Right atrium auricular region (tissue), 2 donors: ENCODE measurements at regions not wholly inside any gene's neighbourhood (a gene's known extent, or its start where the extent isn't known, plus 50 kb on each side); places are given as distances from the start of the nearest gene placed in this dataset.

Source experiments
- DNase-seq: peaks from one replicate; pipeline ENCODE4 v3.0.0-alpha.2; 2019; ENCODE audit warnings: low spot score
- H3K27ac ChIP-seq, 2 donors: fragments of 200-600 bp; sonication (generic); 1 replicate in 1 of 2; 2 replicates in 1 of 2; pipeline ENCODE4 v1.5.1; 2016 to 2019
- H3K27me3 ChIP-seq, 2 donors: fragments of 200-600 bp; sonication (generic); one replicate each; pipeline versions ENCODE4 v1.5.1 to v1.6.0; 2017 to 2019
- H3K36me3 ChIP-seq: fragments of 200-600 bp; sonication (generic); one replicate; pipeline ENCODE4 v1.5.1; 2016
- H3K4me1 ChIP-seq, 2 donors: fragments of 200-600 bp; sonication (generic); one replicate each; pipeline versions ENCODE4 v1.5.1 to v1.6.0; 2017 to 2019
- H3K4me3 ChIP-seq, 2 donors: fragments of 200-600 bp; sonication (generic); 1 replicate in 1 of 2; 2 replicates in 1 of 2; pipeline ENCODE4 v1.5.1; 2017 to 2019; ENCODE audit warnings: mild to moderate bottlenecking in 1 of 2, moderate library complexity in 1 of 2
- H3K9me3 ChIP-seq, 2 donors: fragments of 200-600 bp; sonication (generic); one replicate each; pipeline ENCODE4 v1.5.1; 2019
- CTCF ChIP-seq, 2 donors: fragments of 200-600 bp; sonication (generic); IDR thresholded peaks; one replicate each; pipeline ENCODE4 v1.5.1; 2019; ENCODE audit warnings: antibody characterized with exemption in 2 of 2

GRCh38 chr12:113713156-113713555 is 241.5 kb upstream of the LHX5 start:
- no peaks in the 10 kb centered on the region for H3K27me3 ChIP-seq
- peaks cover 0 to 10% of the 10 kb centered on the region in 2 donors for H3K9me3 ChIP-seq
- no peak overlapping the region for H3K4me3 ChIP-seq
- no peaks in the 10 kb centered on the region for H3K36me3 ChIP-seq
- DNase-seq: no peak
- no peak for TF ChIP-seq CTCF (IDR thresholded peaks at IDR 0.05)
- H3K4me1 ChIP-seq: no peaks in the 10 kb centered on the region
- H3K27ac ChIP-seq: no peak overlapping the region

GRCh38 chr12:113712481-113712880 is 240.8 kb upstream of the LHX5 start:
- Histone ChIP-seq H3K36me3 (no peaks in the 10 kb centered on the region), H3K4me1 (no peaks in the 10 kb centered on the region), H3K27ac (no peak overlapping the region), H3K27me3 (no peaks in the 10 kb centered on the region), H3K9me3 (peaks cover 0 to 10% of the 10 kb centered on the region in 2 donors), H3K4me3 (no peak overlapping the region)
- DNase-seq: no peak
- no peak for TF ChIP-seq CTCF (IDR thresholded peaks at IDR 0.05)

GRCh38 chr12:113710216-113710615 is 238.5 kb upstream of the LHX5 start:
- H3K27me3 ChIP-seq: no peaks in the 10 kb centered on the region
- TF ChIP-seq CTCF (IDR thresholded peaks at IDR 0.05): no peak
- no peak overlapping the region for H3K4me3 ChIP-seq
- H3K27ac ChIP-seq: no peak overlapping the region
- DNase-seq: no peak
- H3K9me3 ChIP-seq: peaks cover 0 to 10% of the 10 kb centered on the region in 2 donors
- H3K36me3 ChIP-seq: no peaks in the 10 kb centered on the region
- no peaks in the 10 kb centered on the region for H3K4me1 ChIP-seq

GRCh38 chr12:113709456-113709855 is 237.8 kb upstream of the LHX5 start:
- no peak for TF ChIP-seq CTCF (IDR thresholded peaks at IDR 0.05)
- no peak for DNase-seq
- no peaks in the 10 kb centered on the region for H3K27me3 ChIP-seq
- H3K36me3 ChIP-seq: no peaks in the 10 kb centered on the region
- no peaks in the 10 kb centered on the region for H3K4me1 ChIP-seq
- H3K27ac ChIP-seq: no peak overlapping the region
- H3K4me3 ChIP-seq: no peak overlapping the region
- H3K9me3 ChIP-seq: peaks cover 0 to 10% of the 10 kb centered on the region in 2 donors

- Histone ChIP-seq H3K27ac (no peak overlapping the region), H3K9me3 (no peaks in the 10 kb centered on the region), H3K4me1 (no peaks in the 10 kb centered on the region), H3K27me3 (no peaks in the 10 kb centered on the region), H3K4me3 (no peak overlapping the region), H3K36me3 (no peaks in the 10 kb centered on the region)
- no peak for TF ChIP-seq CTCF (IDR thresholded peaks at IDR 0.05)
- DNase-seq: no peak
These were observed 231.2 kb upstream of the LHX5 start for GRCh38 chr12:113702836-113703235.

- no peak for TF ChIP-seq CTCF (IDR thresholded peaks at IDR 0.05)
- DNase-seq: no peak
- Histone ChIP-seq H3K27me3 (no peaks in the 10 kb centered on the region), H3K9me3 (no peaks in the 10 kb centered on the region), H3K27ac (no peak overlapping the region), H3K36me3 (no peaks in the 10 kb centered on the region), H3K4me1 (no peaks in the 10 kb centered on the region), H3K4me3 (no peak overlapping the region)
These were observed 230.6 kb upstream of the LHX5 start for GRCh38 chr12:113702276-113702675.
